IMR-90 (cell line): ENCODE measurements at regions not wholly inside any gene's neighbourhood (a gene's known extent, or its start where the extent isn't known, plus 50 kb on each side); places are given as distances from the start of the nearest gene placed in this dataset.

Source experiments
- BHLHE40 ChIP-seq: fragments of 150-350 bp; IDR thresholded peaks from 2 replicates; pipeline ENCODE4 v1.6.1; 2016; ENCODE audit warnings: mild to moderate bottlenecking, low read depth, low read length
- CEBPB ChIP-seq: IDR thresholded peaks from 2 replicates; pipeline ENCODE4 v1.6.1; 2012; ENCODE audit warnings: low read depth, low read length, improper control_type of control experiment
- CHD1 ChIP-seq: IDR thresholded peaks from 2 replicates; pipeline ENCODE4 v1.6.1; 2012; ENCODE audit warnings: low read depth, low read length, improper control_type of control experiment
- FOS ChIP-seq: fragments of 150-350 bp; IDR thresholded peaks from 2 replicates; pipeline ENCODE4 v1.6.1; 2016; ENCODE audit warnings: low read depth, low read length
- MAFK ChIP-seq: IDR thresholded peaks from 2 replicates; pipeline ENCODE4 v1.6.1; 2012; ENCODE audit warnings: low read depth, low read length, improper control_type of control experiment
- MAZ ChIP-seq: IDR thresholded peaks from 2 replicates; pipeline ENCODE4 v1.6.1; 2012; ENCODE audit warnings: low read depth, mild to moderate bottlenecking, low read length, improper control_type of control experiment, moderate library complexity, borderline replicate concordance
- MXI1 ChIP-seq: IDR thresholded peaks from 2 replicates; pipeline ENCODE4 v1.6.1; 2012; ENCODE audit warnings: low read depth, mild to moderate bottlenecking, low read length, moderate library complexity, borderline replicate concordance
- NFE2L2 ChIP-seq: fragments of 150-350 bp; IDR thresholded peaks from 2 replicates; pipeline ENCODE4 v1.6.1; 2016; ENCODE audit warnings: low read depth, mild to moderate bottlenecking, low read length
- POLR2A ChIP-seq: IDR thresholded peaks from 2 replicates; pipeline ENCODE4 v1.6.1; 2012; ENCODE audit warnings: mild to moderate bottlenecking, low read depth, low read length
- RAD21 ChIP-seq: IDR thresholded peaks from 2 replicates; pipeline ENCODE4 v1.6.1; 2012; ENCODE audit warnings: low read length, improper control_type of control experiment
- RCOR1 ChIP-seq: IDR thresholded peaks from 2 replicates; pipeline ENCODE4 v1.6.1; 2012; ENCODE audit warnings: mild to moderate bottlenecking, low read length, improper control_type of control experiment; ENCODE audit not compliant: insufficient replicate concordance
- SMC3 ChIP-seq: fragments of 150-350 bp; IDR thresholded peaks from 2 replicates; pipeline ENCODE4 v1.6.1; 2016; ENCODE audit warnings: low read depth, mild to moderate bottlenecking, antibody characterized with exemption, low read length, moderate library complexity
- TF ChIP-seq, protein P1 (sequence below): conservative IDR thresholded peaks from 2 replicates; pipeline ENCODE4 v1.5.1; 2012; ENCODE audit warnings: mild to moderate bottlenecking, low read depth, low read length, improper control_type of control experiment
- TF ChIP-seq, protein P2 (sequence below): fragments of 150-350 bp; IDR thresholded peaks from 2 replicates; pipeline ENCODE4 v1.6.1; 2017; ENCODE audit warnings: mild to moderate bottlenecking, antibody characterized with exemption, low read length, low read depth

DNA sequence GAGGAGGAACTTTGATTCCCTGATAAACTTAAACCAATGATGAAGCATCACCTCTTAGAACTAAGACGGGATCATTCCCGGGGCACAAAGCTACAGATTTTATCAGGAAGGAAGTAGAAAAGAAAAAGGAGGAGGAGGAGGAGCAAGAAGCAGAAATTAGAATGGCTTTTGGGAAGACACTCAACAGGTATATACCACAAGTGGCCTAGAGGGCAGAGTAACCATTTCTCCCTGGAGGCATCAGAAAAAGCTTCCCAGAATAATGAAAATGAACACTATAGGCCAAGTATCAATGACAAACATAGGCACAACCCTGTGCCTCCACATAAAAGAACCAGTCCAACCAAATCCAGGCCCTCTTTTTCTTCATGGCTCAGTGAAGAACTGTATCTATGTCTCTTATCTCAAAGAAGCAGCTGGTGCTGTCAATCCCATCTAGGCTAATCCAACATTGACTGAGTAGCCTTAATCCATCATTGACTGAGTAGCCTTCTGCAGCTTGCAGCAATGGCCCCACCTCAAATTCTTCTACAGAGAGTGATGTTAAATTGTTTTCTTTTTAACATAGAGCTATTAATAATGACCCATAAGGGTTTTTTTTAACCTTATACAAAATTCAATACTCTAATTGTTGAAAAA lies 178.8 kb upstream of the KIF2A start:
- TF ChIP-seq, protein P1, sequence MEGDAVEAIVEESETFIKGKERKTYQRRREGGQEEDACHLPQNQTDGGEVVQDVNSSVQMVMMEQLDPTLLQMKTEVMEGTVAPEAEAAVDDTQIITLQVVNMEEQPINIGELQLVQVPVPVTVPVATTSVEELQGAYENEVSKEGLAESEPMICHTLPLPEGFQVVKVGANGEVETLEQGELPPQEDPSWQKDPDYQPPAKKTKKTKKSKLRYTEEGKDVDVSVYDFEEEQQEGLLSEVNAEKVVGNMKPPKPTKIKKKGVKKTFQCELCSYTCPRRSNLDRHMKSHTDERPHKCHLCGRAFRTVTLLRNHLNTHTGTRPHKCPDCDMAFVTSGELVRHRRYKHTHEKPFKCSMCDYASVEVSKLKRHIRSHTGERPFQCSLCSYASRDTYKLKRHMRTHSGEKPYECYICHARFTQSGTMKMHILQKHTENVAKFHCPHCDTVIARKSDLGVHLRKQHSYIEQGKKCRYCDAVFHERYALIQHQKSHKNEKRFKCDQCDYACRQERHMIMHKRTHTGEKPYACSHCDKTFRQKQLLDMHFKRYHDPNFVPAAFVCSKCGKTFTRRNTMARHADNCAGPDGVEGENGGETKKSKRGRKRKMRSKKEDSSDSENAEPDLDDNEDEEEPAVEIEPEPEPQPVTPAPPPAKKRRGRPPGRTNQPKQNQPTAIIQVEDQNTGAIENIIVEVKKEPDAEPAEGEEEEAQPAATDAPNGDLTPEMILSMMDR, result no peak
- TF ChIP-seq MAFK (no peak), POLR2A (no peak), CEBPB (no peak), RAD21 (no peak), NFE2L2 (no peak), CHD1 (no peak), FOS (no peak), MAZ (no peak), RCOR1 (no peak), SMC3 (no peak), BHLHE40 (no peak), MXI1 (no peak)
- TF ChIP-seq, protein P2, sequence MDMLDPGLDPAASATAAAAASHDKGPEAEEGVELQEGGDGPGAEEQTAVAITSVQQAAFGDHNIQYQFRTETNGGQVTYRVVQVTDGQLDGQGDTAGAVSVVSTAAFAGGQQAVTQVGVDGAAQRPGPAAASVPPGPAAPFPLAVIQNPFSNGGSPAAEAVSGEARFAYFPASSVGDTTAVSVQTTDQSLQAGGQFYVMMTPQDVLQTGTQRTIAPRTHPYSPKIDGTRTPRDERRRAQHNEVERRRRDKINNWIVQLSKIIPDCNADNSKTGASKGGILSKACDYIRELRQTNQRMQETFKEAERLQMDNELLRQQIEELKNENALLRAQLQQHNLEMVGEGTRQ, result no peak
